Testis (tissue), 2 donors: ENCODE measurements at regions not wholly inside any gene's neighbourhood (a gene's known extent, or its start where the extent isn't known, plus 50 kb on each side); places are given as distances from the start of the nearest gene placed in this dataset.

Source experiments
- DNase-seq: peaks from one replicate; pipeline ENCODE4 v3.0.0-alpha.2; 2019
- H3K27ac ChIP-seq, 2 donors: fragments of 200-600 bp; sonication (generic); one replicate each; pipeline ENCODE4 v1.5.1; 2019
- H3K27me3 ChIP-seq: fragments of 200-600 bp; sonication (generic); one replicate; pipeline ENCODE4 v1.5.1; 2019
- H3K36me3 ChIP-seq: fragments of 200-600 bp; sonication (generic); one replicate; pipeline ENCODE4 v1.5.1; 2017; ENCODE audit warnings: low read depth; ENCODE audit errors: missing control alignments
- H3K4me1 ChIP-seq: fragments of 200-600 bp; sonication (generic); one replicate; pipeline ENCODE4 v1.5.1; 2019
- H3K4me3 ChIP-seq, 2 donors: fragments of 200-600 bp; sonication (generic); one replicate each; pipeline ENCODE4 v1.5.1; 2017 to 2019
- H3K9me3 ChIP-seq: fragments of 200-600 bp; sonication (generic); one replicate; pipeline ENCODE4 v1.5.1; 2017
- CTCF ChIP-seq, 3 experiments: fragments of 450-650 bp in 2 of 3; fragments of 200-600 bp in 1 of 3; sonication (generic) in 1 of 3; IDR thresholded peaks; one replicate each; pipeline ENCODE4 v1.5.1; 2016 to 2019; ENCODE audit warnings: antibody characterized with exemption in 3 of 3, mild to moderate bottlenecking in 2 of 3, moderate library complexity in 1 of 3
- POLR2A ChIP-seq: fragments of 450-650 bp; IDR thresholded peaks from one replicate; pipeline ENCODE4 v1.6.1; 2017; ENCODE audit warnings: antibody characterized with exemption, mild to moderate bottlenecking, moderate library complexity
- WGBS, 2 donors: methylation state at CpG; one replicate each; pipeline ENCODE4 v1.1.5; 2018; 5-methylcytosine and 5-hydroxymethylcytosine counted together
- intact Hi-C: fragments of 100-400 bp; cut with DNase I; formaldehyde crosslinking; loops from one replicate; pipeline ENCODE4 v1.15.1; 2023; ENCODE audit warnings: low total_unique reads

GRCh38 chr6:10014557-10014956 lies 400.3 kb downstream of the TFAP2A start:
- no peaks in the 10 kb centered on the region for H3K27me3 ChIP-seq
- intact Hi-C loops, result no loop called here
- 73 to 82% methylated on average over 5 of the region's 5 CpGs for whole genome bisulfite sequencing, 2 donors
- no peak overlapping the region for H3K4me3 ChIP-seq
- no peak for TF ChIP-seq CTCF (IDR thresholded peaks at IDR 0.05)
- TF ChIP-seq POLR2A, result no peak
- no peaks in the 10 kb centered on the region for H3K9me3 ChIP-seq
- H3K4me1 ChIP-seq, result no peaks in the 10 kb centered on the region
- DNase-seq, result no peak
- H3K36me3 ChIP-seq, result no peaks in the 10 kb centered on the region
- no peak overlapping the region for H3K27ac ChIP-seq

- 91 to 92% methylated on average over 3 of the region's 3 CpGs for WGBS, 2 donors
Observed at GRCh38 chr6:10000551-10000950, 414.3 kb downstream of the TFAP2A start.

GRCh38 chr6:9999796-10000195 lies 415.1 kb downstream of the TFAP2A start:
- WGBS, 2 donors, result 73 to 81% methylated on average over 3 of the region's 3 CpGs

More at GRCh38 chr6:10000551-10000950, 414.3 kb downstream of the TFAP2A start:
- no peak overlapping the region for H3K4me3 ChIP-seq
- no peak for DNase-seq
- no peaks in the 10 kb centered on the region for H3K9me3 ChIP-seq
- H3K4me1 ChIP-seq, result no peaks in the 10 kb centered on the region
- TF ChIP-seq POLR2A (no peak), CTCF (IDR thresholded peaks at IDR 0.05) (no peak)
- no peaks in the 10 kb centered on the region for H3K27me3 ChIP-seq
- intact Hi-C loops, result no loop called here
- no peak overlapping the region for H3K27ac ChIP-seq
- no peaks in the 10 kb centered on the region for H3K36me3 ChIP-seq

GRCh38 chr6:9986273-9986672 lies 428.6 kb downstream of the TFAP2A start:
- Histone ChIP-seq H3K9me3 (no peaks in the 10 kb centered on the region), H3K4me1 (no peaks in the 10 kb centered on the region), H3K27me3 (no peaks in the 10 kb centered on the region), H3K36me3 (no peaks in the 10 kb centered on the region), H3K4me3 (no peak overlapping the region), H3K27ac (no peak overlapping the region)
- TF ChIP-seq CTCF (IDR thresholded peaks at IDR 0.05) (no peak), POLR2A (no peak)
- no peak for DNase-seq
- 74 to 78% methylated on average over 2 of the region's 2 CpGs for WGBS, 2 donors
- intact Hi-C loops, result no loop called here

More at GRCh38 chr6:9999796-10000195, 415.1 kb downstream of the TFAP2A start:
- H3K36me3 ChIP-seq, result no peaks in the 10 kb centered on the region
- no peak for DNase-seq
- TF ChIP-seq POLR2A, result no peak
- TF ChIP-seq CTCF (IDR thresholded peaks at IDR 0.05), result no peak
- no peaks in the 10 kb centered on the region for H3K27me3 ChIP-seq
- H3K27ac ChIP-seq, result no peak overlapping the region
- no peak overlapping the region for H3K4me3 ChIP-seq
- H3K4me1 ChIP-seq, result no peaks in the 10 kb centered on the region
- intact Hi-C loops, result no loop called here
- H3K9me3 ChIP-seq, result no peaks in the 10 kb centered on the region

- Histone ChIP-seq H3K9me3 (no peaks in the 10 kb centered on the region), H3K27me3 (no peaks in the 10 kb centered on the region), H3K36me3 (no peaks in the 10 kb centered on the region), H3K4me3 (no peak overlapping the region), H3K4me1 (no peaks in the 10 kb centered on the region), H3K27ac (no peak overlapping the region)
- intact Hi-C loops, result no loop called here
- TF ChIP-seq CTCF (IDR thresholded peaks at IDR 0.05) (no peak), POLR2A (no peak)
- DNase-seq, result no peak
Observed at GRCh38 chr6:9985481-9985880, 429.4 kb downstream of the TFAP2A start.
